SJSA1 (cell line): ENCODE measurements at regions not wholly inside any gene's neighbourhood (a gene's known extent, or its start where the extent isn't known, plus 50 kb on each side); places are given as distances from the start of the nearest gene placed in this dataset.
A peak's percentile ranks its signal among the peaks of the same experiment; 100 is the strongest.

ENCODE experiments used
- DNase-seq, 2 experiments: peaks; one replicate each; pipeline ENCODE4 v3.0.0-alpha.2; 2015 to 2020; ENCODE audit warnings: low spot score in 2 of 2, low read depth in 1 of 2
- H3K27ac ChIP-seq: fragments of 250-450 bp; sonication (Bioruptor Pico); 2 replicates; pipeline ENCODE4 v1.5.1; 2020; ENCODE audit warnings: mild to moderate bottlenecking, moderate library complexity
- H3K27me3 ChIP-seq: fragments of 250-450 bp; sonication (Bioruptor Pico); replicated peaks from 2 replicates; pipeline ENCODE4 v1.5.1; 2020; ENCODE audit warnings: mild to moderate bottlenecking, moderate library complexity
- H3K36me3 ChIP-seq: fragments of 250-450 bp; sonication (Bioruptor Pico); 2 replicates; pipeline ENCODE4 v1.5.1; 2020; ENCODE audit warnings: mild to moderate bottlenecking
- H3K4me1 ChIP-seq: fragments of 250-450 bp; sonication (Bioruptor Pico); replicated peaks from 2 replicates; pipeline ENCODE4 v1.6.1; 2021; ENCODE audit warnings: mild to moderate bottlenecking
- H3K4me3 ChIP-seq: fragments of 250-450 bp; sonication (Bioruptor Pico); 2 replicates; pipeline ENCODE4 v1.5.1; 2020; ENCODE audit warnings: mild to moderate bottlenecking
- H3K9me3 ChIP-seq: fragments of 250-450 bp; sonication (Bioruptor Pico); replicated peaks from 2 replicates; pipeline ENCODE4 v1.5.1; 2020; ENCODE audit warnings: mild to moderate bottlenecking

GRCh38 chr12:58584880-58585279 lies 335.4 kb downstream of the LRIG3 start:
- Histone ChIP-seq H3K4me1 (no peaks in the 10 kb centered on the region), H3K4me3 (no peak overlapping the region), H3K27ac (no peak overlapping the region), H3K9me3 (no peaks in the 10 kb centered on the region), H3K27me3 (no peaks in the 10 kb centered on the region), H3K36me3 (no peaks in the 10 kb centered on the region)
- DNase-seq: no peak

GRCh38 chr12:58586762-58587161 lies 333.5 kb downstream of the LRIG3 start:
- DNase-seq: no peak
- Histone ChIP-seq H3K27me3 (no peaks in the 10 kb centered on the region), H3K4me3 (no peak overlapping the region), H3K27ac (no peak overlapping the region), H3K9me3 (no peaks in the 10 kb centered on the region), H3K36me3 (no peaks in the 10 kb centered on the region), H3K4me1 (no peaks in the 10 kb centered on the region)

- Histone ChIP-seq H3K27me3 (no peaks in the 10 kb centered on the region), H3K4me1 (no peaks in the 10 kb centered on the region), H3K9me3 (no peaks in the 10 kb centered on the region), H3K4me3 (no peak overlapping the region), H3K36me3 (no peaks in the 10 kb centered on the region), H3K27ac (no peak overlapping the region)
- no peak for DNase-seq
Measured at GRCh38 chr12:58588770-58589169, 331.5 kb downstream of the LRIG3 start.

- Histone ChIP-seq H3K4me1 (no peaks in the 10 kb centered on the region), H3K27me3 (no peaks in the 10 kb centered on the region), H3K36me3 (no peaks in the 10 kb centered on the region), H3K4me3 (no peak overlapping the region), H3K27ac (no peak overlapping the region), H3K9me3 (no peaks in the 10 kb centered on the region)
- DNase-seq: no peak
Measured at GRCh38 chr12:58592475-58593207, 327.7 kb downstream of the LRIG3 start.

GRCh38 chr12:58593557-58594304 lies 326.6 kb downstream of the LRIG3 start:
- H3K4me1 ChIP-seq: no peaks in the 10 kb centered on the region
- no peaks in the 10 kb centered on the region for H3K27me3 ChIP-seq
- DNase-seq: no peak
- no peak overlapping the region for H3K4me3 ChIP-seq
- no peaks in the 10 kb centered on the region for H3K36me3 ChIP-seq
- no peaks in the 10 kb centered on the region for H3K9me3 ChIP-seq
- no peak overlapping the region for H3K27ac ChIP-seq

GRCh38 chr12:58596381-58596780 lies 323.9 kb downstream of the LRIG3 start:
- Histone ChIP-seq H3K4me3 (no peak overlapping the region), H3K27me3 (no peaks in the 10 kb centered on the region), H3K27ac (no peak overlapping the region), H3K36me3 (no peaks in the 10 kb centered on the region), H3K9me3 (no peaks in the 10 kb centered on the region), H3K4me1 (no peaks in the 10 kb centered on the region)
- no peak for DNase-seq

- Histone ChIP-seq H3K9me3 (no peaks in the 10 kb centered on the region), H3K27me3 (no peaks in the 10 kb centered on the region), H3K36me3 (no peaks in the 10 kb centered on the region), H3K4me1 (no peaks in the 10 kb centered on the region), H3K4me3 (no peak overlapping the region), H3K27ac (no peak overlapping the region)
- DNase-seq: no peak
Measured at GRCh38 chr12:58601529-58601928, 318.8 kb downstream of the LRIG3 start.

- no peaks in the 10 kb centered on the region for H3K27me3 ChIP-seq
- no peak for DNase-seq
- no peaks in the 10 kb centered on the region for H3K4me1 ChIP-seq
- no peaks in the 10 kb centered on the region for H3K36me3 ChIP-seq
- no peaks in the 10 kb centered on the region for H3K9me3 ChIP-seq
- H3K4me3 ChIP-seq: no peak overlapping the region
- no peak overlapping the region for H3K27ac ChIP-seq
Measured at GRCh38 chr12:58602179-58602578, 318.1 kb downstream of the LRIG3 start.

GRCh38 chr12:58602736-58603135 lies 317.6 kb downstream of the LRIG3 start:
- H3K9me3 ChIP-seq: no peaks in the 10 kb centered on the region
- no peaks in the 10 kb centered on the region for H3K4me1 ChIP-seq
- no peaks in the 10 kb centered on the region for H3K36me3 ChIP-seq
- DNase-seq: no peak
- H3K27me3 ChIP-seq: no peaks in the 10 kb centered on the region
- no peak overlapping the region for H3K4me3 ChIP-seq
- H3K27ac ChIP-seq: no peak overlapping the region

GRCh38 chr12:58607805-58608204 lies 312.5 kb downstream of the LRIG3 start:
- H3K36me3 ChIP-seq: no peaks in the 10 kb centered on the region
- DNase-seq: no peak

GRCh38 chr12:58608711-58609110 lies 311.6 kb downstream of the LRIG3 start:
- Histone ChIP-seq H3K4me1 (peaks cover 4% of the 10 kb centered on the region), H3K36me3 (no peaks in the 10 kb centered on the region), H3K9me3 (no peaks in the 10 kb centered on the region; the same call in 1 of the 2 replicates), H3K4me3 (no peak overlapping the region), H3K27me3 (no peaks in the 10 kb centered on the region), H3K27ac (no peak overlapping the region)
- peak in 1 of 2 experiments; percentile 14 for DNase-seq

More at GRCh38 chr12:58607805-58608204, 312.5 kb downstream of the LRIG3 start:
- H3K9me3 ChIP-seq: no peaks in the 10 kb centered on the region; the same call in 1 of the 2 replicates
- H3K4me1 ChIP-seq: peaks cover 4% of the 10 kb centered on the region
- H3K27me3 ChIP-seq: no peaks in the 10 kb centered on the region
- H3K4me3 ChIP-seq: no peak overlapping the region
- no peak overlapping the region for H3K27ac ChIP-seq

- no peak overlapping the region for H3K27ac ChIP-seq
- no peaks in the 10 kb centered on the region for H3K9me3 ChIP-seq
- DNase-seq: no peak
- H3K4me1 ChIP-seq: no peaks in the 10 kb centered on the region
- H3K27me3 ChIP-seq: no peaks in the 10 kb centered on the region
- no peak overlapping the region for H3K4me3 ChIP-seq
- H3K36me3 ChIP-seq: no peaks in the 10 kb centered on the region
Measured at GRCh38 chr12:58615047-58615446, 305.3 kb downstream of the LRIG3 start.

- Histone ChIP-seq H3K27ac (no peak overlapping the region), H3K9me3 (no peaks in the 10 kb centered on the region), H3K4me3 (no peak overlapping the region), H3K4me1 (no peaks in the 10 kb centered on the region), H3K36me3 (no peaks in the 10 kb centered on the region), H3K27me3 (no peaks in the 10 kb centered on the region)
- no peak for DNase-seq
Measured at GRCh38 chr12:58615576-58615975, 304.7 kb downstream of the LRIG3 start.

- Histone ChIP-seq H3K9me3 (no peaks in the 10 kb centered on the region), H3K27ac (no peak overlapping the region), H3K36me3 (no peaks in the 10 kb centered on the region), H3K4me3 (no peak overlapping the region), H3K27me3 (no peaks in the 10 kb centered on the region), H3K4me1 (no peaks in the 10 kb centered on the region)
- DNase-seq: no peak
Measured at GRCh38 chr12:58616618-58617017, 303.7 kb downstream of the LRIG3 start.
